Activated CD4-positive, alpha-beta T cell treated with anti-CD3 and anti-CD28 coated beads, Interleukin-2, amount 50 U/mL, for 16 hours (primary cell): ENCODE measurements at regions not wholly inside any gene's neighbourhood (a gene's known extent, or its start where the extent isn't known, plus 50 kb on each side); places are given as distances from the start of the nearest gene placed in this dataset.
"Not testable (repeated sequence)": the region's sequence is repeated elsewhere in the genome, so short reads cannot be mapped to it uniquely, and the experiment has no call there.

Experiments
- DNase-seq: peaks from one replicate; pipeline ENCODE4 v3.0.0-alpha.2; 2020

DNA sequence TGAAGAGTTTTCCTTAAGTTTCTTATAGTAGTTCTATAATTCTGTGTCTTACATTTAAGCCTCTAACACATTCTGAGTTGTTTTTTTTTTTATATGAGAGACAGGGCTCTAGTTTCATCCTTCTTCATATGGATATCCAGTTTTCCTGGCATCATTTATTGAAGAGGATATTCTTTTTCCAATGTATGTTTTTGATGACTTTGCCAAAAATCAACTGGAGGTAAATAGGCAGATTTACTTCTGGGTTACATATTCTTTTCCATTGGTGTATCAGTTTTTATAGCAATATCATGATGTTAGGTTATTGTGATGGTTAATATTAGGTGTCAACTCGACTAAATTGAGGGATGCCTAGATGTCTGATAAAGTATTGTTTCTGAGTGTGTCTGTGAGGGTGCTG lies 650.7 kb upstream of the GRID2 start:
- no peak for DNase-seq

DNA sequence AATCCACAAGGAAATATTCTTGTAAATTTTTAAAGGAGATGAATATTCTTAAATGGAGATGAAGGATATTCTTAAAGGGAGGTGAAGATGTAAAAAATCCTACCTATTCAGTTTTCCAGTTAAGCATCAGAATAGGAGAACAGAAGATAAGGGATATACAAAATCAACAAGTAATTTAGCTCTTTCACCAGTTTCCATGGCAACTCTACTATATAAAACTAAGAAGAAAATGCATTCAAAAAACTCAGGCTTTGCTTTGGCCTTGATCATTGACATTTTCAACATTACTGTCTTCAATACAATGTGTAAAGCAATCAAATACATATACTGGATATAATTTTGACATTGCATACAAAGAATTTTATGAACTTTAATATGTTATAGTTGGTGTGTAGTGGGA lies 622.7 kb upstream of the GRID2 start:
- no peak for DNase-seq

DNA sequence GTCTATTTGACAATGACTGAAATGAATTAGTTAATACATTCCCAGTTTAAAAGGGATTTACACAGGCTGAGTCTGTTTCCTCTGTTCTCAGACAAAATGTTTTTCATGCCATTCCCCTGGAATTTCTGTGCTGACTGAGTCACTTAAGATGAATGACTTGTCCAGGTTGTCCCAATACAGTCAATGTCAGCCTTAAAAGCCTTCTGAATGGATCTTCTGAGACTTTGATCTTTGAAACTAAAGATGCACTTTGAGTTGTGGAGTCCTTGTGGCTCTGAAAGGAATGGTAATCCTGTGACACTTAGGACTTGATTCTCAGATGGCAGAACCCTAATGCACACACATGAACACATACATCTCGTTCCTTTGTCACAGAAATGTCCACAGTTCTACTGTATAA lies 622.2 kb upstream of the GRID2 start:
- no peak for DNase-seq

DNA sequence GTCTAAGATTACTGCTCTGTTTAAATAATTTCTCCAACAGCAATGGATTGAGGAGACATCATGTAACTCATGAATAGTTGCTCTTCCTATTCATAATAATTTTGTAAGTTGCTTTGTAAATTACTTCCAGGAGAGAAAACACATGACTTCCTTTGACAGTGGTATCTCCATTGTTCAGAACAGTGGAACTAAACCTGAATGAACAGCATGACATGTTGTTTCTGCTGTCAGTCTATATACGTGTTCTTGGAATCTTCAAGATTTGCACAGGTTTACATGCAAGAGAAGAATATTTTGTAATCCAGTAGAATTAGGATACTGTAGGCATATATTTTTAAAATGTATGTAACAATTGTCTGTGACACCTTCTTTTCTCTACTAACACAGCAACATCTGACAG lies 618.8 kb upstream of the GRID2 start:
- DNase-seq, result no peak

DNA sequence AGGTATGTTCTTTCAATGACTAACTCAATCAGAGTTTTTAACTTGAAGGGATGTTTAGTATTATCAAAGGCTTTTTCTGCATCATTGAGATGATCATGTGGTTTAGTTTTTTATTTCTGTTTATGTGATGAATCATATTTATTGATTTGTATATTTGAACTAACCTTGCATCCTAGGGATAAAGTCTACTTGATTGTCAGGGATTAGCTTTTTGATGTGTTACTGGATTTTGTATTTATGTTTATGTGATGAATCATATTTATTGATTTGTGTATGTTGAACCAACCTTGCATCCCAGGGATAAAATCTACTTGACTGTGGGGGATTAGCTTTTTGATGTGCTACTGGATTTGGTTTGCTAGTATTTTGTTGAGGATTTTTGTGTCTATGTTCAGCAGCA lies 615.4 kb upstream of the GRID2 start:
- DNase-seq, result no peak

DNA sequence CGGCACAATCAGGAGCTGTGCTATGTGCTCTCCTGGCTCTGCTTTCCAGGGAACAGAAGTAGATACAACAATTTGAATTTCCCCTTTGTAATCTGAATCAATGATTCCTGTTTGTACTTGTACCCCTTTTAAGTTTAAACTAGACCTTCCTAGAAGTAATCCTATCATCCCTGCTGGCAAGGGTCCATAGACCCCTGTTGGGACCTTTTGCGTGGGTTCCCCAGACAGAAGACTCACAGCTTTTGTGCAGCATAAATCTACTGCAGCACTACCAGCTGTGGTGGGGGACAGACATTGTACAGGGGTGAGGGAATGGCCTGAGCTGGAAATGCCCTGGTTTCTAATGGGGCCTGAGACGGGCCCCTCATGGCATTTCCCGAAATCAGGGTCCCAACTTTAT lies 604.1 kb upstream of the GRID2 start:
- DNase-seq, result not testable (repeated sequence)

DNA sequence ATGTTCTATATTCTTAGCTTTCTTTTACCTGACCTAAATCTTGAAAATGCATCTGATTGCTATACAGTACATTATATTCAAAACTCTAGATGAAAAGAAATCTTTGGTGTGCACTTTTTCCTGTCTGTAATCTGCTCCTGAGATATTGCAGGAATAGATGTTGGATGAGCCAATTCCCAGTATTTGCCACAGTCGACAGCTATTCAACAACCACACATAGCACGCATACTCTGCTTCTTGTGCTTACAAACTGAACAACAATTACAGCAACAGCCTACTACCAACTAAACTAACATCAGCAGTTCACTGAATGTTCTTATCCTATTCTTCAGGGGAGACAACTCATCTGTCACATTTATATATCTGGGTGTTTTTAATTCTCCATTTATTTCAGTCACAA lies 573.9 kb upstream of the GRID2 start:
- DNase-seq, result no peak

DNA sequence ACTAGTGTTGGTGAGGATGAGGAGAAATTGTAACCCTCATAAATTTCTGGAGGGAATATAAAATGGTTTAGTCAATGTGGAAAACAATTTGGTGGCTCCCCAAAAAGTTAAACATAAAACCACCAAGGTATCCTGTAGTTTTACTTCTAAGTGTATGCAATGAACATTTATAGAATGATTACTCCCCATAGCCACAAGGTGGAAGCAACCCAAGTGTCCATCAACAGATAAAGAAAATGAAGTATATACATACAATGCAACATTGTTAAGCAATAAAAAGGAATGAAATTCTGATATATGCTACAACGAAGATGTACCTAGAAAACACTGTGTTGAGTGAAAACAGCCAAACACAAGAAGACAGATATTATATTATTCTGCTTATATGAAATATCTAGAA lies 569.1 kb upstream of the GRID2 start:
- DNase-seq, result no peak

DNA sequence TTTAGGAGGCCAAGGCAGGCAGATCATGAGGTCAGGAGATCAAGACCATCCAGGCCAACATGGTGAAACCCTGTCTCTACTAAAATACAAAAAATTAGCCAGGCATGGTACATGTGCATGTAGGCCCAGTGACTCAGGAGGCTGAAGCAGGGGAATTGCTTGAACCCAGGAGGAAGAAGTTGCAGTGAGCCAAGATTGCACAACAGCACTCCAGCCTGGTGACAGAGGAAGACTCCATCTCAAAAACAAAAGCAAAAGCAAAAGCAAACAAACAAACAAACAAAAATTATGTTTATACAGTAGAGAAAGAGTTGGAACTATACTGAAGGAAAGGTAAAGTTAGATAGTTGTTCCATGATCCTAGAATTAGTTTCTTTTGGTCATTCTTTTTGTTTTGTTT lies 564.9 kb upstream of the GRID2 start:
- not testable (repeated sequence) for DNase-seq

DNA sequence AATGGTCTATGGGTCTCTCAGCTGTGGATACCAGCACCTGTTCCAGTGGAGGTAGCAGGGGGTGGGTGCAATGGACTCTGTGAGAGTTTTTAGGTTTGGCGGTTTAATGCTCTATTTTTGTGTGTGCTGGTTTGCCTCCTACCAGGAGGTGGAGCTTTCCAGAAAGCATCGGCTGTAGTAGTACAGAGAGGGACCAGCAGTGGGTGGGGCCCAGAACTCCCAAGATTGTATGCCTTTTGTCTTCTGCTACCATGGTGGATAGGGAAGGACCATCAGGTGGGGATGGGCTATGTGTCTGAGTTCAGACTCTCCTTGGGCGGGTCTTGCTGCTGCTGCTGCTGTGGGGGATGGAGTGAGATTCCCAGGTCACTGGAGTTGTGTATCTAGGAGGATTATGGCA lies 557.2 kb upstream of the GRID2 start:
- no peak for DNase-seq

DNA sequence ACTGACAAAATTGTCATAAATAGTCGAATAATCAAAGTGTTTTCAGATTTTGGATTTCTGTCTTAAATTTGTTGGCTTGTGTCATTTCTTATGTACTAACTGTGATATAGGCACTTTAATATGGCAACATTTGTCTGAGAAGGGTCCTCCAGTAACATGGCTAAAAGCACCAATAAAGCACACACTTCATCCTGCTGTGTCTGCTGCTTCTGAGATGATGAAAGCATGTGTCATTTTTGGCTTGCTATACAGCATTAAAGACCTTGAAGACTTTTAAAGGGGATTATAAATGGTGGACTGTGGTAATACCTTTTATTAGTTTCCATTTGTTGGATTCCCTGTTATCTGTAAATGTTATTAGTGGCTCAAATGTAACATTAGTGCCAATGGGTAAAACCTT lies 551.8 kb upstream of the GRID2 start:
- DNase-seq, result no peak

DNA sequence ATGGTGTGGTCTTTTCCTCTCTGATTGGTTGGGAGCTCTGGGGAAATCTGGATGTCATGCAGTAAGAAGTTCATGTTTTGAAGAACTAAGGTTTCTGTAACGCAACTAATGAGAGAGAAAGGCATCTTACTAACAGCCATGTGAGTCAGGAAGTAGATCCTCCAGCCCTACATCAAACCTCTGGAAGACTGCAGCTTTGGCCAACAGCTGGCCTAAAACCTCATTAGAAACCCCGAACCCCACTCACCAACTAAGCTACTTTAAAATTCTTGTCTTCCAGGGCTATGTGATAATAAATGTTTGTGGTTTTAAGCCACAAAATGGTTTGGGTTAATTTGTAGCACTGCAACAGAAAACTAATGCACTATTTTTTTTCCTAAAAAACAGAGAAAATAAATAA lies 549.0 kb upstream of the GRID2 start:
- no peak for DNase-seq

DNA sequence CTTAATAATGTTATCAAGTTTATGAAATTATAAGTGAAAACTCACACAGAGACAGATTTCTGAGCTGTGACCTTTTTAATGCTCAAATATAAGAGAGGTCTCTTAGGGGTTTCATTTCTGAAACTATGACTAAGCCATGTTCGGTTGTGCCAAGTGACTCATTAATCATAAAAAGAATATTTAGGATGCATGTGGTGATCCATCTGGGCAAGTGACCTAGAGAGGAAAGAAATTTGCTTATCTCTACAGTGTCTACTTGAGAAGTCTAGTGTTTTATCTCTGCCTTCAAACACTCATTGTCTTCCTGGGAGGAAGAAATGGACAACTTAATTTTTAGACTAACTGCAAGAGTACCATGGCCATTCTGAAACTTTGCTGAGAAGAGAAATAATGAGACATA lies 545.3 kb upstream of the GRID2 start:
- DNase-seq, result no peak

DNA sequence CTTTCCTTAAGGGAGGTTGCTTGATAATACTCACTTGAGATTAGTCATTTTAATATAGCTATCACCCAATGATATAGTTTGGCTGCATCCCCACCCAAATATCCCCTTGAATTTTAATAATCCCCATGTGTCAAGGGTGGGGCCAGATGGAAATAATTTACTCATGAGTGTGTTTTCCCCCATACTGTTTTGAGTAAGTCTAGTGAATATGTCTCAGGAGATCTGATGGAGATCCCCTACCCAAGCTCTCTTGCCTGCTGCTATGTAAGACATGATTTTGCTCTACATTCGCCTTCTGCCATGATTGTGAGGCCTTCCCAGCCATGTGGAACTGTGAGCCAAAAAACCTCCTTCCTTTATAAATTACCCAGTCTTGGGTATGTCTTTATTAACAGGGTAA lies 539.7 kb upstream of the GRID2 start:
- no peak for DNase-seq

DNA sequence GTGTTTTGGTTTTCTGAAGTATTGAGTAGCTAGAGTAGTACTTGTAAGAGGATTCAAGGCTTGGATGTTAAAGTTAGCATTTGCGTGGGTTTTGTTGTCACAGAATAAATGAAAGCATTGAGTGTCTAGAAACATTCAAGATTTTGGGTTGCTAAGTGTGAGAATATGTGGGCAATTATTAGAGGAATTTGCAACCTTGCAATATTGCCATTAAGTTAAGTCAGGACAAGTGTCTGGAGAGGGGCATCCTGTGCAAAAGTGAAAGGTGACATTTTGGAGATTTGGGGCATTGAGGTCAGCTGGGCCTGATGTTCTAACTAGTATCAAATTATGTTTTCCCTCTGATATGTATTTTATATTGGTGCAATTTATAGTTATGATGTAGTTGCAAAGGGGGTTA lies 533.9 kb upstream of the GRID2 start:
- no peak for DNase-seq

DNA sequence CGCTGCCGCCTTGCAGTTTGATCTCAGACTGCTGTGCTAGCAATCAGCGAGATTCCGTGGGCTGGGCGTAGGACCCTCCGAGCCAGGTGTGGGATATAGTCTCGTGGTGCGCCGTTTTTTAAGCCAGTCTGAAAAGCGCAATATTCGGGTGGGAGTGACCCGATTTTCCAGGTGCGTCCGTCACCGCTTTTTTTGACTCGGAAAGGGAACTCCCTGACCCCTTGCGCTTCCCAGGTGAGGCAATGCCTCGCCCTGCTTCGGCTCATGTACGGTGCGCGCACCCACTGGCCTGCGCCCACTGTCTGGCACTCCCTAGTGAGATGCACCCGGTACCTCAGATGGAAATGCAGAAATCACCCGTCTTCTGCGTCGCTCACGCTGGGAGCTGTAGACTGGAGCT lies 512.1 kb upstream of the GRID2 start:
- DNase-seq, result not testable (repeated sequence)

DNA sequence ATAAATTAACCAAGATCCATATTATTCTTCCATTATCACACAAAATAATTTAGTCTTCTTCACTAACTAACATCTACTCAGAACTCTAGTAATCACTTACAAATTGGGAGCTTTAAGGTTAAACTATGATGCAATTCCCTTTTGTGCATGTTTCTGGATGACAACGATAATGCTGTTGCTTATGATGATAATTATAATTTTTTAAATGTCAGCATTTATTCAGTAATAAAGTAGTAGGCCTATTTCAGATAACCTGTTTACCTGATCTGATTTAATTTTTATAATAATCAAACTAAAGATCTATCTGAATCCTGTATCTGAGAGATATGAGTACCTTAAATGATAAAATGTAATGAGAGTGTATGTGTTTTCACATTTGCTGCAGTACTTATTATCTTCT lies 507.8 kb upstream of the GRID2 start:
- DNase-seq, result no peak

DNA sequence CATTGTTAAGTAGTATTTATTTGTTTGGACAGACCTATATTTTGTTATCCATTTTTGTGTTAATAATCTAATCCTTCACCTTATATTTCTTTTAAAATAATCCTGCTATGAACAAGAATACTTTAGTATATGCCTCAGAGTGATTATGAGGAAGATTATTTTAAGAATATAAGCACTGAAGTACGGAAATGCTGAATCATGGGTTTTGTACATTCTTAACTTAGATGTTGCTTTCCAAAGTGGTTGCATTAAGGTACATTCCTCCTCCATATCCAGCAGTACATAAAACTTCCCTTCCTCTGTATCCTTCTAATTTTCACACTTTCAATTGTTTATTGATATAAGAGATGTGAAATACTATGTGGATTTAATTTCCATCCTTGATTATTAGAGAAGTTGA lies 491.4 kb upstream of the GRID2 start:
- DNase-seq, result no peak

DNA sequence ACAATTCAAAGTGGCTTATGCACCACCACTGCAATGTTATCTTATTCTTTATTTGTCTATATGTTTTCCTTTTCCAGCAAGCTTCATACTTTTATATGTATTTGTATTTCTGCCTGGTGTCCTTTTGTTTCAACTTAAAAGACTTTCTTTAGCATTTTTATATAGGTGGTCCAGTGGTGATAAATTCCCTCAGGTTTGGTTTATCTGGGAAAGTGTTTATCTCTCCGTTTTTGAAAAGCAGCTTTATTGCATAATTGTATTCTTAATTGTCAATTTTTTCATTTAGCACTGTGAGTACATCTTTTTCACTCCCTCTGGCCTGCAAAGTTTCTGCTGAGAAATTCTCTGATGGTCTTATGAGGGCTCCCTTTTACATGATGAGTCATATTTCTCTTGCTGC lies 479.0 kb upstream of the GRID2 start:
- DNase-seq, result no peak

DNA sequence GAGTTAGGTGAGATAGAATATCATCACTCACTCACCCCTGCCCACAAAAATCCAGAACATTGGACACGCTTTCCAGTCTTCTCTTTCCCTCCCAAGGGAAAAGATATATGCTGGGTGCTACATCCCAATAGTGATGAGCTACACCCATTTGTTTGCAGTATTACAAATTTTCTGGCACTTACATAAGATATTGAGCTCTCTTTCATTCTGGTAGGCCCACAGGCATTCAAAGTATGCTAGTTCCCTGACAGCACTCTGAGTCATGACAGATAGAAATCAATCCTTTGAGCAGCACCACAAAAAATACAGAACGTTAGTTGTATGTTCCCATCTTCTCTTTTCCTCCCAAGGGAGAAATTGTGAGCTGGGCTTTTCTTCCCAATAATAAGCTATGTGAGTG lies 477.6 kb upstream of the GRID2 start:
- DNase-seq, result no peak

DNA sequence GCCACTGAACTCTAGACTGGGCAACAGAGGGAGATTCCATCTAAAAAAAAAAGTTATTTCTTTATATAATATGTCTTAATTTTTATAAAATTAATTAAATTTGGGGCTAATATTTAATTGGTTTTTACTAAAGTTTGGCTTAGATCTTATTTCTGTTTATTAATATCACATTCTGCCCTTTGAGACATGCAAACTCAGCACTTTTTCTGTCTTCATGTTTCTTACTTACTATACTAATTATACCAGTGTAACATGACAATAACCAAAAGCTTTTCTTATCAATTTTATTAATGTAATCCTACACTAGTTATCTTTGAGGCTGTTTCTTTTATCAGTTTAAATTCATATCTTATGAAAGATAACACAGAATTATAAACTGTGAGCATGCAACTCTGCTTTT lies 475.9 kb upstream of the GRID2 start:
- no peak for DNase-seq

DNA sequence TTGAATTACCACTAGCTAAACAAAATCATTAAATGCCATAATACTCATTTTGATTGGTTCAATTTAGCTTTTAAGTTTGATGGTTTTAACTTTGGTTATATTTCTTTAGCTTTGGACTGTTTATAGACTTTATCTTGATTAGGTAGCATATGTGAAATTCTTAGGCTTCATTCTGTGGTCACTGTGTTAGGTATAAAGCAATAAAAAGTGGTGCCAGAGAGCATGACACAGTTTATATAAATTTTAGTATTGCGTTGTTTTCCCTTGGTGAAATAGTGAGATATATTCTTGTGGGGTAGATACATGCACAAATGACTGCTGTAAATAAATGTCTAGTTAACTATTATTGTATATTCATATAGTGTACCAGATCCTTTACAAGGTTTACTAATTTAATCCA lies 474.2 kb upstream of the GRID2 start:
- DNase-seq, result no peak

DNA sequence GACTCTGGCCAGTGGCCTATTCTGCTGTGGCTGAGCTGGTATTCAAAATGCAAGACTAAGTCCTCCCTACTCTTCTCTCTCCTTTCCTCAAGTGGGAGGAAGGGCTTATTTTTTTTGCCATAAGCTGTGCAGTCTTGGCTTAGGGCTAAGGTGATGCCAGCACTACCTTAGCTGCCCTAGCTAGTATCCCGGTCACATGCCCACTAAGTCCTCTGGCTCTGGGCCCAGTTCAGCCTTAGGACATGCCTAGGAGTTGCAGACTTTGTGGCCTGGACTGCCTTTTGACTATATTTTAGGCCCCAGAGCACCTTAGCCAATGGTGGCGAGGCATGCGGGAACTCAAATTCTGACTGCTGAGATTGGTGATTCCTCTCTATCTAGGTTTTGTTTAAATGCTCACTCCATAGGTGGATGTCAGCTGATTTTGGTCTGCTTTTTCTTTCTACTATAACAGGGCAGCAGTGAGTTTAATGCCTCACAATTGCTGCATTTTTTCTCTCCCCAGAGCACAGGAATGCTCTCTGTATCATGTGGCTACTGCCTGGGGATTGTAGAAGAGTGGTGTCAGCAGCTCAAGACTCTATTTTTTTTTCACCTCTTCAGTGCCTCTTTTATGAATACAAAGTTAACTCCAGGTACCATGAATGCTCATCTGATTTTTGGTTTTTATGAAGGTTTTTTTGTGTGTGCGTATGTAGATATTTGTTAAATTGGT lies 472.9 kb upstream of the GRID2 start:
- no peak for DNase-seq

DNA sequence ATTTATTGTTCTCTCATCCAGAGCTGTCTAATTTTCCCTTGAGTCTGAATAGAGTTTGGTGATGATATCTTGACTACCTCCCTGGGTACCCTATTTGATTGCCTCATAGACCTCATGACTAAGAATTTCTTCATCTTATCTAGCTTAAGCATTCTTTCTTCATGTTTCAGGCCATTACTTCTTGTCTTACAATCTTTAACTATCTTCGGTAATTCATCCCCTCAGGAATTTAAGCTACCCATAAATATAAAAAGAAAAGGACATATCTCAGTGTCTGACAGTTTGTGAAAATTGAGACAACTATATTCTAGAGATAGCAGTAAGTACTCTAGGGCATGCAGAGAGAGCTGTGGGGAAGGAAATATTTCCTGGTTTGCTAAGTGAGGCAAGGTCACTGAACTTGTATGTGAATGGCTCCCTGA lies 466.1 kb upstream of the GRID2 start:
- no peak for DNase-seq

DNA sequence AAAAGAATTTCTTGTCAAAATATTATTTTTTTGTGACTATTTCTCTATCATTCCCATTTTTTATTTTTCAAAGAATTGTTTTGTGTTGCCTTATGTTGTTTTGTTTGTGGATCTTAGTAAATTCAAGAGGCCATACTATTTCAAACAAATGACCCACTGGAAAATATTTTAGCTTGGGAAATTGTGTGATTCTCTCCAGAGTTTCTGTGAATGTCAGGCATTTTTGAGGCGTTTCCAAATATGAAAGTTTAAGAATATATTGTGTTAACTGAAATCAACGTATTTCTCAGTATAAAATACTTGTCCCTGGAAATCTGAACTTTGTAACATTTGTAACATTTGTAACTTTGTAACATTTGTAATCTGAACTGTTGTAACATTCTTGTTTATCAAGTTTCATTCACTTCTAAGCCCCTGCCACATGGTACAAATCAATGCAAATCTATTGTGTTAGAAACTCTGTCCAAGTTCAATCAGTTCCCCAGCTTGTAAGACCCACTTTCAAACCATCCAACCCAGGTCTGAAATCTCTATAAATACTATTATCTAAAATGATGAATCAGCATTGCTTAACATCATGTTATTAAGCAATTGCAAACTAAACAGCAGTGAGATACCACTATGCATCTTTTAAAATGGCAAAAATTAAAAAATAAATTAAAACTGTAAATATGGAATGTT lies 465.4 kb upstream of the GRID2 start:
- DNase-seq, result no peak
